SU-DHL-6 (cell line): ENCODE measurements at regions not wholly inside any gene's neighbourhood (a gene's known extent, or its start where the extent isn't known, plus 50 kb on each side); places are given as distances from the start of the nearest gene placed in this dataset.

ENCODE experiments used
- H2AFZ ChIP-seq: fragments of 200-600 bp; sonication (generic); 2 replicates; pipeline ENCODE4 v1.6.1; 2014; ENCODE audit warnings: low read depth, mild to moderate bottlenecking, moderate library complexity, mixed read lengths, antibody characterized with exemption, low read length; ENCODE audit not compliant: severe bottlenecking
- H3F3A ChIP-seq: fragments of 200-600 bp; shearing (Covaris generic); 2 replicates; pipeline ENCODE4 v1.6.0; 2016; ENCODE audit warnings: antibody characterized with exemption, mild to moderate bottlenecking; ENCODE audit not compliant: insufficient read depth
- H3K27ac ChIP-seq: fragments of 200-600 bp; sonication (generic); 2 replicates; pipeline ENCODE4 v1.5.1; 2016; ENCODE audit warnings: low read depth, mild to moderate bottlenecking, low read length, moderate library complexity, mixed read lengths
- H3K27me3 ChIP-seq: fragments of 200-600 bp; sonication (generic), shearing (Covaris generic); 2 replicates; pipeline ENCODE4 v1.6.0; 2014; ENCODE audit warnings: mild to moderate bottlenecking, low read length
- H3K36me3 ChIP-seq: fragments of 200-600 bp; sonication (generic); 2 replicates; pipeline ENCODE4 v1.6.1; 2014; ENCODE audit warnings: mild to moderate bottlenecking, low read length, mixed read lengths
- H3K4me2 ChIP-seq: fragments of 300-600, 200-600 bp; shearing (Covaris generic), sonication (generic); 2 replicates; pipeline ENCODE4 v1.6.0; 2014; ENCODE audit warnings: low read length, low read depth, mild to moderate bottlenecking; ENCODE audit not compliant: poor library complexity, severe bottlenecking
- H3K4me3 ChIP-seq: fragments of 200-600 bp; sonication (generic); 2 replicates; pipeline ENCODE4 v1.5.1; 2014; ENCODE audit warnings: antibody characterized with exemption, low read length, mild to moderate bottlenecking, mixed read lengths; ENCODE audit not compliant: insufficient read depth, poor library complexity, severe bottlenecking
- H3K79me2 ChIP-seq: fragments of 200-600 bp; sonication (generic); 2 replicates; pipeline ENCODE4 v1.6.1; 2014; ENCODE audit warnings: mild to moderate bottlenecking, low read length, moderate library complexity; ENCODE audit not compliant: insufficient read depth
- H3K9ac ChIP-seq: fragments of 200-600 bp; sonication (generic); 2 replicates; pipeline ENCODE4 v1.7.0; 2014; ENCODE audit warnings: mild to moderate bottlenecking, low read length
- H3K9me2 ChIP-seq: fragments of 200-600 bp; sonication (generic); replicated peaks from 2 replicates; pipeline ENCODE4 v1.6.1; 2014; ENCODE audit warnings: low read length; ENCODE audit not compliant: insufficient read depth
- H3K9me3 ChIP-seq: fragments of 200-600 bp; sonication (generic); 2 replicates; pipeline ENCODE4 v1.6.1; 2014; ENCODE audit warnings: low read length, mixed read lengths; ENCODE audit not compliant: insufficient read depth
- H4K20me1 ChIP-seq: fragments of 200-600 bp; sonication (generic); 2 replicates; pipeline ENCODE4 v1.6.1; 2014; ENCODE audit warnings: low read depth, mild to moderate bottlenecking, antibody characterized with exemption, low read length, moderate library complexity, mixed read lengths
- EZH2phosphoT487 ChIP-seq: fragments of 200-600 bp; sonication (generic), shearing (Covaris generic); conservative IDR thresholded peaks from 2 replicates; pipeline ENCODE4 v1.6.1; 2018; ENCODE audit warnings: mild to moderate bottlenecking, antibody characterized with exemption, low read length, moderate library complexity, mixed read lengths
- TF ChIP-seq, protein P1 (sequence below): fragments of 200-600 bp; sonication (generic); IDR thresholded peaks from one replicate; pipeline ENCODE4 v1.5.1; 2017; ENCODE audit warnings: antibody characterized with exemption, mild to moderate bottlenecking, low read length, moderate library complexity; ENCODE audit not compliant: insufficient read depth, poor library complexity, severe bottlenecking

DNA sequence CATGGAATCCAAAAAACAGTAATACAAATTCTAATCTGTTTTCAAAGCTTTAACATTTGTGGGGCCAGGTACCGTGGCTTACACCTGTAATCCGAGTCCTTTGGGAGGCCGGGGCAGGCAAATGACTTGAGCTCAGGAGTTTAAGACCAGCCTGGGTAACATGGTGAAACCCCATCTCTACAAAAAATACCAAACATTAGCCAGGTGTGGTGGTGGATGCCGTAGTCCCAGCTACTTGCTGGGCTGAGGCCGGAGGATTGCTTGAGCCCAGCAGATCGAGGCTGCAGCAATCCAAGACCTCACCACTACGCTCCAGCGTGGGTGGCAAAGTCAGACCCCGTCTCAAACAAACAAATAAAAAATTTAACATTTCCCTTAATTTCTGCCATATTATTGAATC lies 74.3 kb upstream of the SALL3 start:
- no peaks in the 10 kb centered on the region for H3K79me2 ChIP-seq
- no peak for TF ChIP-seq EZH2phosphoT487
- H3K4me2 ChIP-seq: no peak overlapping the region
- no peaks in the 10 kb centered on the region for H3K9me3 ChIP-seq
- no peaks in the 10 kb centered on the region for H3K27me3 ChIP-seq
- no peak overlapping the region for H3K9ac ChIP-seq
- H3K9me2 ChIP-seq: no peaks in the 10 kb centered on the region
- no peaks in the 10 kb centered on the region for H3K36me3 ChIP-seq
- no peak overlapping the region for H3K4me3 ChIP-seq
- no peak overlapping the region for H2AFZ ChIP-seq
- no peaks in the 10 kb centered on the region for H3F3A ChIP-seq
- H4K20me1 ChIP-seq: no peaks in the 10 kb centered on the region
- no peak overlapping the region for H3K27ac ChIP-seq

DNA sequence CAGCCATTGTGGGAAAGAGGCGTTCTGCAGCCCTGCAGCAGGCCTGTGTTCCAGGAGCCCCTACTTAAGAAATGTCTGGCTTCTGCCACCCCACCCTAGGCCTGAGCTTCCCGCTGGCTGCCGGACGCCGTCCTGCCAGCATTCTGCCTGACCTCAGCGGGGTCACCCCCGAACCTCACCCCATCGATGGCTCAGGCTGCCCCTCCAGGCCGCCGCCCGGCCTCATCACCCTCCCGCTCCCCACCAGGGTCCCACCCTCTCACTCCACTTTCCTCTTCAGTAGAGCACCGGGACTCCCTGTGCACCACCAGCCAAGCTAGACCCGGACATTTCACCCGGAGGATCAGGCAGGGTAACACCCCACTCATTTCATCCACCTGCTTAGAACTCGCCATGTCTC lies 73.6 kb upstream of the SALL3 start:
- no peak overlapping the region for H3K4me2 ChIP-seq
- TF ChIP-seq, protein P1, sequence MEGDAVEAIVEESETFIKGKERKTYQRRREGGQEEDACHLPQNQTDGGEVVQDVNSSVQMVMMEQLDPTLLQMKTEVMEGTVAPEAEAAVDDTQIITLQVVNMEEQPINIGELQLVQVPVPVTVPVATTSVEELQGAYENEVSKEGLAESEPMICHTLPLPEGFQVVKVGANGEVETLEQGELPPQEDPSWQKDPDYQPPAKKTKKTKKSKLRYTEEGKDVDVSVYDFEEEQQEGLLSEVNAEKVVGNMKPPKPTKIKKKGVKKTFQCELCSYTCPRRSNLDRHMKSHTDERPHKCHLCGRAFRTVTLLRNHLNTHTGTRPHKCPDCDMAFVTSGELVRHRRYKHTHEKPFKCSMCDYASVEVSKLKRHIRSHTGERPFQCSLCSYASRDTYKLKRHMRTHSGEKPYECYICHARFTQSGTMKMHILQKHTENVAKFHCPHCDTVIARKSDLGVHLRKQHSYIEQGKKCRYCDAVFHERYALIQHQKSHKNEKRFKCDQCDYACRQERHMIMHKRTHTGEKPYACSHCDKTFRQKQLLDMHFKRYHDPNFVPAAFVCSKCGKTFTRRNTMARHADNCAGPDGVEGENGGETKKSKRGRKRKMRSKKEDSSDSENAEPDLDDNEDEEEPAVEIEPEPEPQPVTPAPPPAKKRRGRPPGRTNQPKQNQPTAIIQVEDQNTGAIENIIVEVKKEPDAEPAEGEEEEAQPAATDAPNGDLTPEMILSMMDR: no peak
- TF ChIP-seq EZH2phosphoT487: no peak
- H3K27me3 ChIP-seq: no peaks in the 10 kb centered on the region
- no peak overlapping the region for H2AFZ ChIP-seq
- H3K79me2 ChIP-seq: no peaks in the 10 kb centered on the region
- no peak overlapping the region for H3K4me3 ChIP-seq
- H3F3A ChIP-seq: no peaks in the 10 kb centered on the region
- H3K36me3 ChIP-seq: no peaks in the 10 kb centered on the region
- H3K9me2 ChIP-seq: no peaks in the 10 kb centered on the region
- no peaks in the 10 kb centered on the region for H3K9me3 ChIP-seq
- no peak overlapping the region for H3K9ac ChIP-seq
- H4K20me1 ChIP-seq: no peaks in the 10 kb centered on the region
- no peak overlapping the region for H3K27ac ChIP-seq

DNA sequence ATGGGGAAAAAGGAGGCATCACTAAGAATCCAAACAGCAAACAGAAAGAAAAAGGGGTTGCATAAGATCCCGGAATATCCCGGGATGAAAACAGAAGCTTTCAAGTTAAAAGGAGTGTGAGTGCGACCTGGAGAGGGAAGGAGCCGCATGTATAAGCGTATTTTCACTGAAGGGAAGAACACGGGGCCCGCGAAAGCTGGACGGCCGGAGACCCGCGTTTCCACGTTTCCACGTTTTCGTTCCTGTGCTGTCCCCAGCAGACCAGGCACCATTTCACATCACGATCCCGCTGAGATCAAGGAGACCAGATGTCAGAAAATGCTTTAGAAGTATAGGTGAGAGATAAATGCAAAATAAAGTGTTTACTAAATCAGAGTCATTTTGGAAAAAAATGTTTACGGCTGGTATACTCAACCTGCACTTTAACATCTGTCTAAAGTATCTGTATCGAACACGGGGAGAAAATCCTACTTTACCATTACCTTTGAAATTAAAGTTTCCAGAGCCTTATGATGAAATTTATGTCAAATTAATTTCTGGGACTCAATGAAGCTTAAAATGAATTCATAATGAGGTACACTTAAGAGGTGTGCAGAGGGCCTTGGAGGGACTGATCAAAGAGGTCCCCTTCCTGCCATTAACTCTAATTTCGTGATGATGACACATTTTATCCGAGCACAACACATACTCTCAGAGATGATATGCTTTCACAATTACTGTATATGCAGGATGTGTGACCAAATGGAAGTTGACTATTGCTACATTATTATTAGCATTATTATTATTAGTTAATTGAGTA lies 71.0 kb upstream of the SALL3 start:
- Histone ChIP-seq H3K27ac (no peak overlapping the region), H3K79me2 (no peaks in the 10 kb centered on the region), H3F3A (no peaks in the 10 kb centered on the region), H3K9me3 (no peaks in the 10 kb centered on the region), H3K9me2 (no peaks in the 10 kb centered on the region), H3K4me3 (no peak overlapping the region), H3K36me3 (no peaks in the 10 kb centered on the region), H4K20me1 (no peaks in the 10 kb centered on the region), H2AFZ (no peak overlapping the region), H3K9ac (no peak overlapping the region), H3K27me3 (no peaks in the 10 kb centered on the region), H3K4me2 (no peak overlapping the region)
- TF ChIP-seq EZH2phosphoT487: no peak

DNA sequence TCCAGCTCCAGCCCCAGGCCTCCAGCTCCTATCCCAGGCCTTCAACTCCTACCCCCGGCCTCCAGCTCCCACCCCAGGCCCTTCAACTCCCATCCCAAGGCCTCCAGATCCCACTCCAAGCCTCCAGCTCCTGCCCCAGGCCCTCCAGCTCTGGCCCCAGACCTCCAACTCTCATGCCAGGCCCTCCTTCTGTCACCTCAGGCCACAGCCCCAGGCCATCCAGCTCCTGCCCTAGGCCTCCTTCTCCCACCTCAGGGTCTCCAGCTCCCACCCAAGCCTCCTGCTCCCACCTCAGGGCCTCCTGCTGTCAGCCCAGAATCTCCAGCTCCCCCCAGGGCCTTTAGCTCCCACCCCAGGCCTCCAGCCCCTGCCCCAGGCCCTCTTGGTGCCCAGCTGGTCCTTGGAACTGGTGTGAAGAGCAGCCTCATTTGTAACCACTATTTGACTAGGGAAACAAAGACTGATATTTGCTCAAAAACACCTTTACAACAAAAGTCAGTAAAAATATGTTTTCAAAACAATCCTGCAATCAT lies 67.8 kb upstream of the SALL3 start:
- TF ChIP-seq, protein P1: no peak
- no peak for TF ChIP-seq EZH2phosphoT487
- Histone ChIP-seq H3F3A (no peaks in the 10 kb centered on the region), H3K4me2 (no peak overlapping the region), H3K79me2 (no peaks in the 10 kb centered on the region), H3K4me3 (no peak overlapping the region), H3K9me2 (no peaks in the 10 kb centered on the region), H3K9me3 (no peaks in the 10 kb centered on the region), H2AFZ (no peak overlapping the region), H3K36me3 (no peaks in the 10 kb centered on the region), H3K27me3 (no peaks in the 10 kb centered on the region), H3K27ac (no peak overlapping the region), H4K20me1 (no peaks in the 10 kb centered on the region), H3K9ac (no peak overlapping the region)
